MCF 10A (cell line): ENCODE measurements at regions not wholly inside any gene's neighbourhood (a gene's known extent, or its start where the extent isn't known, plus 50 kb on each side); places are given as distances from the start of the nearest gene placed in this dataset.

Source experiments
- BruUV-seq: library from RNA; stranded (reverse); fragments of 400-500 nt; replicated peaks from 2 replicates; lab custom pipeline; 2021; lab: Mats Ljungman, UMichigan
- CTCF ChIA-PET: fragments of 300-600 bp; sonication (Branson Sonifier 250); formaldehyde crosslinking; extraction: SDS; loops from one replicate; lab custom pipeline; 2021; ENCODE audit warnings: antibody characterized with exemption, inconsistent platforms; lab: Yijun Ruan, JAX
- POLR2A ChIA-PET: fragments of 300-600, 350-650 bp; sonication (Branson Sonifier 250); formaldehyde crosslinking; extraction: SDS; loops from one replicate; lab custom pipeline; 2020; ENCODE audit warnings: antibody characterized with exemption, inconsistent platforms; lab: Yijun Ruan, JAX
- DNase-seq: peaks from one replicate; pipeline ENCODE4 v3.0.0-alpha.2; 2018; ENCODE audit not compliant: unreplicated experiment
- H3K27ac Mint-ChIP-seq: one replicate; pipeline ENCODE4 v1.8.0; 2022; ENCODE audit warnings: mild to moderate bottlenecking, low read depth, mixed read lengths; ENCODE audit not compliant: unreplicated experiment
- H3K27me3 Mint-ChIP-seq: one replicate; pipeline ENCODE4 v1.8.0; 2022; ENCODE audit warnings: mixed read lengths; ENCODE audit not compliant: insufficient read depth, unreplicated experiment
- H3K36me3 Mint-ChIP-seq: one replicate; pipeline ENCODE4 v1.8.0; 2022; ENCODE audit warnings: mild to moderate bottlenecking, moderate library complexity, mixed read lengths; ENCODE audit not compliant: insufficient read depth, unreplicated experiment
- H3K4me1 Mint-ChIP-seq: one replicate; pipeline ENCODE4 v1.8.0; 2022; ENCODE audit warnings: mixed read lengths; ENCODE audit not compliant: insufficient read depth, unreplicated experiment
- H3K4me3 Mint-ChIP-seq: one replicate; pipeline ENCODE4 v1.8.0; 2022; ENCODE audit warnings: mild to moderate bottlenecking, moderate library complexity, mixed read lengths; ENCODE audit not compliant: unreplicated experiment
- H3K9me3 Mint-ChIP-seq: one replicate; pipeline ENCODE4 v1.8.0; 2022; ENCODE audit warnings: mixed read lengths; ENCODE audit not compliant: unreplicated experiment
- CTCF ChIP-seq: fragments of 200-600 bp; IDR thresholded peaks from one replicate; pipeline ENCODE4 v1.8.0; 2022; ENCODE audit warnings: antibody characterized with exemption, mild to moderate bottlenecking; ENCODE audit not compliant: unreplicated experiment
- intact Hi-C: fragments of 100-400 bp; cut with micrococcal nuclease; formaldehyde crosslinking; loops from 2 replicates; pipeline ENCODE4 v1.14.1; 2022

- ChIA-PET POLR2A (interaction anchor here (0.8 to 3.5 kb wide), 14 partner anchors 9 to 376 kb away, joined by 3 to 26 read pairs (median 3); partner anchors contain the start of genes ATF3 and FLVCR1), CTCF (interaction anchor here (0.6 to 4.0 kb wide), 17 partner anchors 9 to 944 kb away, joined by 3 to 43 read pairs (median 3); partner anchors contain the start of genes DTL and INTS7)
- H3K27ac Mint-ChIP-seq = no peak overlapping the region
Measured at GRCh38 chr1:212498283-212499040, 65.7 kb downstream of the NENF start.

GRCh38 chr1:212500351-212500750, 67.6 kb downstream of the NENF start:
- H3K36me3 Mint-ChIP-seq = no peaks in the 10 kb centered on the region
- H3K4me1 Mint-ChIP-seq = peaks cover 15% of the 10 kb centered on the region
- no peaks in the 10 kb centered on the region for H3K27me3 Mint-ChIP-seq
- H3K27ac Mint-ChIP-seq = no peak overlapping the region
- no peak for TF ChIP-seq CTCF
- no TSS peak for BruUV-seq
- no peak overlapping the region for H3K4me3 Mint-ChIP-seq
- CTCF ChIA-PET = interaction anchor here (0.7 to 4.7 kb wide), 2 partner anchors 23 to 429 kb away, joined by 3 to 25 read pairs; no protein-coding TSS in a partner anchor
- POLR2A ChIA-PET = interaction anchor here (0.7 to 1.3 kb wide), 5 partner anchors 8 to 96 kb away, joined by 3 to 6 read pairs (median 4); no protein-coding TSS in a partner anchor
- DNase-seq = no peak
- intact Hi-C loops = no loop called here
- no peaks in the 10 kb centered on the region for H3K9me3 Mint-ChIP-seq

More at GRCh38 chr1:212498283-212499040, 65.7 kb downstream of the NENF start:
- peak; percentile 96 for DNase-seq
- no peaks in the 10 kb centered on the region for H3K9me3 Mint-ChIP-seq
- H3K4me3 Mint-ChIP-seq = no peak overlapping the region
- H3K27me3 Mint-ChIP-seq = no peaks in the 10 kb centered on the region
- intact Hi-C loops = no loop called here
- H3K36me3 Mint-ChIP-seq = no peaks in the 10 kb centered on the region
- BruUV-seq = no TSS peak
- peaks cover 15% of the 10 kb centered on the region for H3K4me1 Mint-ChIP-seq
- TF ChIP-seq CTCF = no peak

- intact Hi-C loops = no loop called here
- no peak overlapping the region for H3K27ac Mint-ChIP-seq
- no peak overlapping the region for H3K4me3 Mint-ChIP-seq
Measured at GRCh38 chr1:212500983-212501382, 68.3 kb downstream of the NENF start.

More at GRCh38 chr1:212500983-212501382, 68.3 kb downstream of the NENF start:
- peaks cover 15% of the 10 kb centered on the region for H3K4me1 Mint-ChIP-seq
- H3K27me3 Mint-ChIP-seq = no peaks in the 10 kb centered on the region
- BruUV-seq = no TSS peak
- no peak for TF ChIP-seq CTCF
- POLR2A ChIA-PET = interaction anchor here (0.7 to 1.0 kb wide), 5 partner anchors 9 to 96 kb away, joined by 3 to 6 read pairs (median 4); no protein-coding TSS in a partner anchor
- no peaks in the 10 kb centered on the region for H3K36me3 Mint-ChIP-seq
- H3K9me3 Mint-ChIP-seq = no peaks in the 10 kb centered on the region
- CTCF ChIA-PET = interaction anchor here (0.7 to 4.7 kb wide), 2 partner anchors 23 to 430 kb away, joined by 3 to 25 read pairs; no protein-coding TSS in a partner anchor
- peak; percentile 51 for DNase-seq
